HFF-Myc (cell line): ENCODE measurements at regions not wholly inside any gene's neighbourhood (a gene's known extent, or its start where the extent isn't known, plus 50 kb on each side); places are given as distances from the start of the nearest gene placed in this dataset.

ENCODE experiments used
- DNase-seq: peaks from one replicate; pipeline ENCODE4 v3.0.0-alpha.2; 2011; ENCODE audit warnings: low read depth; ENCODE audit errors: extremely low read depth
- H3K4me3 ChIP-seq: replicated peaks from 2 replicates; pipeline ENCODE4 v1.5.1; 2011; ENCODE audit warnings: low read depth, mild to moderate bottlenecking, control low read depth, low read length
- CTCF ChIP-seq: IDR thresholded peaks from 2 replicates; pipeline ENCODE4 v1.5.1; 2012; ENCODE audit warnings: mild to moderate bottlenecking, low read depth, low read length, control low read depth; ENCODE audit errors: missing control alignments

- no peak for DNase-seq
- H3K4me3 ChIP-seq, result no peak overlapping the region
- TF ChIP-seq CTCF, result no peak
These were observed 350.9 kb upstream of the POU1F1 start for GRCh38 chr3:87627316-87627715.

- DNase-seq, result no peak
- H3K4me3 ChIP-seq, result no peak overlapping the region
- no peak for TF ChIP-seq CTCF
These were observed 350.2 kb upstream of the POU1F1 start for GRCh38 chr3:87626546-87626945.

- no peak for DNase-seq
- no peak for TF ChIP-seq CTCF
- no peak overlapping the region for H3K4me3 ChIP-seq
These were observed 349.5 kb upstream of the POU1F1 start for GRCh38 chr3:87625876-87626275.

- H3K4me3 ChIP-seq, result no peak overlapping the region
- TF ChIP-seq CTCF, result no peak
- no peak for DNase-seq
These were observed 348.5 kb upstream of the POU1F1 start for GRCh38 chr3:87624860-87625259.

- no peak for DNase-seq
- TF ChIP-seq CTCF, result no peak
- H3K4me3 ChIP-seq, result no peak overlapping the region
These were observed 345.3 kb upstream of the POU1F1 start for GRCh38 chr3:87621667-87622066.

GRCh38 chr3:87615506-87615905 lies 339.1 kb upstream of the POU1F1 start:
- DNase-seq, result no peak
- TF ChIP-seq CTCF, result no peak
- H3K4me3 ChIP-seq, result no peak overlapping the region

- no peak overlapping the region for H3K4me3 ChIP-seq
- TF ChIP-seq CTCF, result no peak
- DNase-seq, result no peak
These were observed 338.6 kb upstream of the POU1F1 start for GRCh38 chr3:87614998-87615397.
